Muscle layer of colon (tissue), 2 donors: ENCODE measurements at regions not wholly inside any gene's neighbourhood (a gene's known extent, or its start where the extent isn't known, plus 50 kb on each side); places are given as distances from the start of the nearest gene placed in this dataset.
A peak's percentile ranks its signal among the peaks of the same experiment; 100 is the strongest.

Source experiments
- H3K27ac ChIP-seq: one replicate; pipeline ENCODE4 v1.7.0; 2013; ENCODE audit warnings: low read depth, mild to moderate bottlenecking, low read length, moderate library complexity
- H3K27me3 ChIP-seq, 2 donors: one replicate each; pipeline ENCODE4 v1.7.0; 2013; ENCODE audit warnings: low read length in 2 of 2, mild to moderate bottlenecking in 2 of 2; ENCODE audit not compliant: insufficient read depth in 2 of 2, control insufficient read depth in 1 of 2
- H3K36me3 ChIP-seq: one replicate; pipeline ENCODE4 v1.7.0; 2013; ENCODE audit warnings: mild to moderate bottlenecking, low read length; ENCODE audit not compliant: insufficient read depth
- H3K4me1 ChIP-seq: one replicate; pipeline ENCODE4 v1.7.0; 2013; ENCODE audit warnings: mild to moderate bottlenecking, low read length; ENCODE audit not compliant: insufficient read depth
- H3K4me3 ChIP-seq, 2 donors: one replicate each; pipeline ENCODE4 v1.7.0; 2013; ENCODE audit warnings: low read length in 2 of 2, low read depth in 1 of 2, mild to moderate bottlenecking in 1 of 2, moderate library complexity in 1 of 2
- H3K9ac ChIP-seq: one replicate; pipeline ENCODE4 v1.7.0; 2013; ENCODE audit warnings: low read length
- H3K9me3 ChIP-seq: one replicate; pipeline ENCODE4 v1.7.0; 2013; ENCODE audit warnings: mild to moderate bottlenecking, low read length
- donor health status: abdominal sarcoma.
- donor health status: Adenocarcinoma of cecum.

GRCh38 chr6:139540276-139540675, 165.8 kb upstream of the CITED2 start:
- no peak overlapping the region for H3K9ac ChIP-seq
- no peak overlapping the region for H3K4me3 ChIP-seq
- H3K9me3 ChIP-seq, result no peaks in the 10 kb centered on the region
- H3K27ac ChIP-seq, result peak overlapping the region; percentile 10
- H3K36me3 ChIP-seq, result no peaks in the 10 kb centered on the region
- peaks cover 23% of the 10 kb centered on the region for H3K4me1 ChIP-seq
- H3K27me3 ChIP-seq, result no peaks in the 10 kb centered on the region

GRCh38 chr6:139539852-139540251, 165.4 kb upstream of the CITED2 start:
- Histone ChIP-seq H3K27me3 (no peaks in the 10 kb centered on the region), H3K36me3 (no peaks in the 10 kb centered on the region), H3K4me1 (peaks cover 19% of the 10 kb centered on the region), H3K27ac (no peak overlapping the region), H3K9me3 (no peaks in the 10 kb centered on the region), H3K9ac (no peak overlapping the region), H3K4me3 (no peak overlapping the region)

GRCh38 chr6:139538366-139538765, 163.9 kb upstream of the CITED2 start:
- Histone ChIP-seq H3K9ac (no peak overlapping the region), H3K4me3 (no peak overlapping the region), H3K4me1 (peaks cover 28% of the 10 kb centered on the region), H3K27me3 (no peaks in the 10 kb centered on the region), H3K9me3 (no peaks in the 10 kb centered on the region), H3K27ac (no peak overlapping the region), H3K36me3 (no peaks in the 10 kb centered on the region)

GRCh38 chr6:139536751-139537617, 162.5 kb upstream of the CITED2 start:
- Histone ChIP-seq H3K4me3 (no peak overlapping the region), H3K9ac (no peak overlapping the region), H3K4me1 (peaks cover 30% of the 10 kb centered on the region), H3K27ac (no peak overlapping the region), H3K9me3 (no peaks in the 10 kb centered on the region), H3K27me3 (no peaks in the 10 kb centered on the region), H3K36me3 (no peaks in the 10 kb centered on the region)

GRCh38 chr6:139534472-139535115, 160.1 kb upstream of the CITED2 start:
- Histone ChIP-seq H3K9me3 (no peaks in the 10 kb centered on the region), H3K36me3 (no peaks in the 10 kb centered on the region), H3K4me3 (no peak overlapping the region), H3K27me3 (no peaks in the 10 kb centered on the region), H3K4me1 (peaks cover 31% of the 10 kb centered on the region), H3K9ac (no peak overlapping the region), H3K27ac (no peak overlapping the region)

- Histone ChIP-seq H3K9me3 (no peaks in the 10 kb centered on the region), H3K36me3 (no peaks in the 10 kb centered on the region), H3K4me1 (peaks cover 31% of the 10 kb centered on the region), H3K4me3 (no peak overlapping the region), H3K9ac (no peak overlapping the region), H3K27ac (peak overlapping the region; percentile 9), H3K27me3 (no peaks in the 10 kb centered on the region)
Measured at GRCh38 chr6:139533573-139534471, 159.4 kb upstream of the CITED2 start.

GRCh38 chr6:139533171-139533570, 158.7 kb upstream of the CITED2 start:
- Histone ChIP-seq H3K9me3 (no peaks in the 10 kb centered on the region), H3K4me3 (no peak overlapping the region), H3K4me1 (peaks cover 31% of the 10 kb centered on the region), H3K9ac (no peak overlapping the region), H3K27ac (no peak overlapping the region), H3K36me3 (no peaks in the 10 kb centered on the region), H3K27me3 (no peaks in the 10 kb centered on the region)

GRCh38 chr6:139531148-139532115, 157.0 kb upstream of the CITED2 start:
- no peak overlapping the region for H3K9ac ChIP-seq
- H3K27me3 ChIP-seq, result no peaks in the 10 kb centered on the region
- peaks cover 24% of the 10 kb centered on the region for H3K4me1 ChIP-seq
- no peak overlapping the region for H3K27ac ChIP-seq
- no peak overlapping the region for H3K4me3 ChIP-seq
- no peaks in the 10 kb centered on the region for H3K9me3 ChIP-seq
- no peaks in the 10 kb centered on the region for H3K36me3 ChIP-seq

- Histone ChIP-seq H3K4me3 (no peak overlapping the region), H3K27me3 (no peaks in the 10 kb centered on the region), H3K36me3 (no peaks in the 10 kb centered on the region), H3K9me3 (no peaks in the 10 kb centered on the region), H3K9ac (no peak overlapping the region), H3K4me1 (peaks cover 24% of the 10 kb centered on the region), H3K27ac (no peak overlapping the region)
Measured at GRCh38 chr6:139530561-139530960, 156.1 kb upstream of the CITED2 start.

GRCh38 chr6:139529420-139529819, 155.0 kb upstream of the CITED2 start:
- H3K9ac ChIP-seq, result no peak overlapping the region
- H3K4me1 ChIP-seq, result peaks cover 19% of the 10 kb centered on the region
- no peak overlapping the region for H3K4me3 ChIP-seq
- no peaks in the 10 kb centered on the region for H3K9me3 ChIP-seq
- H3K27me3 ChIP-seq, result no peaks in the 10 kb centered on the region
- H3K27ac ChIP-seq, result no peak overlapping the region
- no peaks in the 10 kb centered on the region for H3K36me3 ChIP-seq
